ENCODE measurements at regions not wholly inside any gene's neighbourhood (a gene's known extent, or its start where the extent isn't known, plus 50 kb on each side); places are given as distances from the start of the nearest gene placed in this dataset.

DNA sequence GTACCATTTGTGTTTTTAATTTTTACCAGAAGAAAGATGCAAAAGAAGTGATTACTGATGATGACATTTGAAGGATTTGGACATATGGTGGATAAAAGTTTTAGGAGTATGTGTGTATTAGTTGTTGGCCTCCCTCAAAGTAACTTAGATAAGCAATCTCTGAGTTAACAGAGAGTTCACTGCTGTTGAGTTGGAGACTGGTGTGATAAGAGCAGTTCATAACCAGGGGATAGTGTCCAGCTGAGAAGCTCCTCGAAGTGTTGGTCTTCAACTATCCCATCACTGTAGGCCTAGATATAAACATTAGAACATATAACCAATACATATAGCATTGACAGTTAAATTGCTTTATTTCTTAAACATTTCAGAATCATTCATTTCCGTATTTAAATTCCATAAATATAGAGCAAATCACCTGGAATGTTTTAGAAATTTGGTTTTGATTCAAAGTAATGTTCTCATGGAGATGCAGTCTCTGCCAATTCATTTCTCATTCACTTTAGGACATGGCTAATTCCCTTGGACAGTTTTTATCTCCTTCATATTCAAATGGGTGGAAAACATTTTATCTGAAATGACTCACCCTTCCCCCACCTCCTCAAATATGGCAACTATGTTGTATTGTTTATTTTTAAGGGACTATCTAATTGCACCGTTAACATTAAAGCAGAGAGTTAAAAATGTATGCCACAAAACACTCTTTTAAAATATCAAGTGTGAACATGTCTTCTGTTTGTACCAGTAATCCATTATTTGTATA is 136.8 kb upstream of the SLC4A4 start:
- no peaks in the 10 kb centered on the region for H3K27me3 ChIP-seq (ENCODE audit: insufficient read depth in 3 of 3, low read length in 2 of 3)
- DNase-seq, result no peak
- H3K9me3 ChIP-seq, result no peaks in the 10 kb centered on the region
- WGBS, 3 donors, result 86 to 89% (median 87%) methylated on average over 3 of the region's 3 CpGs
- intact Hi-C loops (cut with DNase I), result loop anchor here in 1 of 2 donors (1.0 kb wide), 1 partner anchor 17 kb away; no protein-coding TSS in a partner anchor
- H3K4me3 ChIP-seq, result no peak overlapping the region
- H3K27ac ChIP-seq, result no peak overlapping the region
- peaks cover 3% of the 10 kb centered on the region for H3K4me1 ChIP-seq
- H3K36me3 ChIP-seq (ENCODE audit: insufficient read depth in 1 of 2, low read depth in 1 of 2), result no peaks in the 10 kb centered on the region
- TF ChIP-seq, protein P1, sequence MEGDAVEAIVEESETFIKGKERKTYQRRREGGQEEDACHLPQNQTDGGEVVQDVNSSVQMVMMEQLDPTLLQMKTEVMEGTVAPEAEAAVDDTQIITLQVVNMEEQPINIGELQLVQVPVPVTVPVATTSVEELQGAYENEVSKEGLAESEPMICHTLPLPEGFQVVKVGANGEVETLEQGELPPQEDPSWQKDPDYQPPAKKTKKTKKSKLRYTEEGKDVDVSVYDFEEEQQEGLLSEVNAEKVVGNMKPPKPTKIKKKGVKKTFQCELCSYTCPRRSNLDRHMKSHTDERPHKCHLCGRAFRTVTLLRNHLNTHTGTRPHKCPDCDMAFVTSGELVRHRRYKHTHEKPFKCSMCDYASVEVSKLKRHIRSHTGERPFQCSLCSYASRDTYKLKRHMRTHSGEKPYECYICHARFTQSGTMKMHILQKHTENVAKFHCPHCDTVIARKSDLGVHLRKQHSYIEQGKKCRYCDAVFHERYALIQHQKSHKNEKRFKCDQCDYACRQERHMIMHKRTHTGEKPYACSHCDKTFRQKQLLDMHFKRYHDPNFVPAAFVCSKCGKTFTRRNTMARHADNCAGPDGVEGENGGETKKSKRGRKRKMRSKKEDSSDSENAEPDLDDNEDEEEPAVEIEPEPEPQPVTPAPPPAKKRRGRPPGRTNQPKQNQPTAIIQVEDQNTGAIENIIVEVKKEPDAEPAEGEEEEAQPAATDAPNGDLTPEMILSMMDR (IDR thresholded peaks at IDR 0.05), result no peak
- no peak for ATAC-seq

DNA sequence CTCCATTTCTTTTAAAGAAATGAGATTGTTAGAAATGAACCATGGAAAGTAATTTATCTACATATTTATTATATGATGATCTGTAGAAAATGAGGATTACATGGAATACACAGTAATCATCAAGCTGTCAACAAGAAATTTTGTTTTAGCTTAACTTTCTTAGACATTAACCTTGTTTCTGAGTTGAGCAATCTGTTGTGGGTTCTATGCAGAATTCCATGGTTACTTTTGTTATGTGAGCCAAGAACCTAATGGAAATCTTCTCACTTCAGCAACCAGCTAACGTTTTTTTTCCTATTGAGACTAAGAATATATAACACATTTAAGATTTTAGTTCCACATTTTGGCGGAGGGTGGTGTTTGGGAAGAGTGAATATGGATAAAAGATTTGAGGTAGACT is 136.1 kb upstream of the SLC4A4 start:
- H3K9me3 ChIP-seq, result no peaks in the 10 kb centered on the region
- intact Hi-C loops (cut with DNase I), result loop anchor here in 1 of 2 donors (1.0 kb wide), 1 partner anchor 17 kb away; no protein-coding TSS in a partner anchor
- no peak overlapping the region for H3K4me3 ChIP-seq
- TF ChIP-seq, protein P1 (IDR thresholded peaks at IDR 0.05), result no peak
- no peak overlapping the region for H3K27ac ChIP-seq
- DNase-seq (no peak), ATAC-seq (no peak)
- no peaks in the 10 kb centered on the region for H3K27me3 ChIP-seq (ENCODE audit: insufficient read depth in 3 of 3, low read length in 2 of 3)
- H3K36me3 ChIP-seq (ENCODE audit: insufficient read depth in 1 of 2, low read depth in 1 of 2), result no peaks in the 10 kb centered on the region
- 60 to 68% (median 62%) methylated on average over 2 of the region's 2 CpGs for WGBS, 3 donors
- H3K4me1 ChIP-seq, result peaks cover 3% of the 10 kb centered on the region

DNA sequence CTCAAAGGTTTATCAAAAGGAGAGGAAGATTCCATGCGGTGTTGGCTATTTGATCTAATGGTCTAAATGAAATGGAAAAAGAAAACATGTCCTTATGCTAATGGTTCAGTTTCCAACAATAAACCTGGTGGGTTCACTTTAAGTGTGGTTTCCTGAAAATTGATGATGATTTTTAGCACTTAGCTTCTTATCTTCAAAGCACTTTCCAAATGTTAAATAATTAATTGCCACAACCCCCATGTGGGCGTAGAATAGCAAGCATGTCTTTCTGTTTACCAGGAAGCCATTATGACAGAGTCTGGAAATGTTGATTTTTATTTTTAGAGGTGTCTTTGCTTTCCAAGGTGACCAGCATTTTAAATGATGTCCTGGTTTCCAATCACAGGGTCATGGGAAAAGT is 134.8 kb upstream of the SLC4A4 start:
- no peak for DNase-seq
- Histone ChIP-seq H3K4me3 (no peak overlapping the region), H3K27me3 (ENCODE audit: insufficient read depth in 3 of 3, low read length in 2 of 3) (no peaks in the 10 kb centered on the region), H3K36me3 (ENCODE audit: insufficient read depth in 1 of 2, low read depth in 1 of 2) (no peaks in the 10 kb centered on the region), H3K27ac (no peak overlapping the region), H3K9me3 (no peaks in the 10 kb centered on the region), H3K4me1 (peaks cover 5% of the 10 kb centered on the region)
- 66 to 92% (median 88%) methylated on average over 2 of the region's 2 CpGs for WGBS, 3 donors
- intact Hi-C loops (cut with DNase I), result no loop called here
- no peak for ATAC-seq
- TF ChIP-seq, protein P1 (IDR thresholded peaks at IDR 0.05), result no peak

DNA sequence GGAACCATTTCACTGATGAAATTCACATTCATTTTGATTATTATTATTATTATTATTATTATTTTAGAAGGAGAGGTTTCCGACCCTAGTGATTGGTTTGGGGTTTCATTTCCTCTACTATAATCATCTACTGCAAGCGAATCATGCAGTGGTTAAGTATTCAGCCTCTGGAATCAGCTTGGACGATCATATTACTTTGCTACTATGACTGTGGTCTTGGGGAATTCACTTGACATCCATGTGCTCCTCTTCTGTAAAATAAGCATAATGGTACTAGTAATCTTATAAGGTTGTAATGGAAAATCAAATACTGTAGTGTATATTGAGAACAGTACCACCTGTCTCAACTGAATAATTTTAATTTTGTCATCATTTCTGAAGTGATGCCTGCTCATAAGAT is 132.1 kb upstream of the SLC4A4 start:
- Histone ChIP-seq H3K27ac (no peak overlapping the region), H3K9me3 (no peaks in the 10 kb centered on the region), H3K27me3 (ENCODE audit: insufficient read depth in 3 of 3, low read length in 2 of 3) (no peaks in the 10 kb centered on the region), H3K36me3 (ENCODE audit: insufficient read depth in 1 of 2, low read depth in 1 of 2) (no peaks in the 10 kb centered on the region), H3K4me1 (peaks cover 11% of the 10 kb centered on the region), H3K4me3 (no peak overlapping the region)
- WGBS, 3 donors, result 62 to 83% (median 64%) methylated on average over 3 of the region's 3 CpGs
- DNase-seq, result no peak
- TF ChIP-seq, protein P1 (IDR thresholded peaks at IDR 0.05), result no peak
- intact Hi-C loops (cut with DNase I), result loop anchor here in 1 of 2 donors (1.0 kb wide), 1 partner anchor 22 kb away; no protein-coding TSS in a partner anchor
- ATAC-seq, result no peak

DNA sequence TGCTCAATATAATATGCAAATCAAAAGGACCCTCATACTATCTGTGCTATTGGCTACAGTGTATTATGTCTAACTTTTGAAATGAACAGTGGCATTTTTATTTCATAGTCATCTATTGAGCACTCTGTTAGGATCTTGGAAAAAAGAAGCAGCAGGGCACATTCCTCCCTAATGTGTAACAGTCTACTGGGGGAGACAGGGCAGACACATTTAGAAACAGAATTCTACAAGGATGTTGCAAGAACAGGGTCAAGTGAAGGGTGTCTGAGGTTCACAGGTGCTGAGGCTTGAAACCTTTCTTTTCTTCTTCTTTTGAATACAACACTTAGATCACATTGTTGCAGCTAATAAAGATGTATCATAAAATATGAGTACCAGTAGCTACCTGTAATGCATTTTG is 129.7 kb upstream of the SLC4A4 start:
- no peak overlapping the region for H3K27ac ChIP-seq
- H3K4me3 ChIP-seq, result no peak overlapping the region
- TF ChIP-seq, protein P1 (IDR thresholded peaks at IDR 0.05), result no peak
- H3K9me3 ChIP-seq, result no peaks in the 10 kb centered on the region
- DNase-seq (no peak), ATAC-seq (peak; percentile 61 to 78 (median 77))
- peaks cover 11% of the 10 kb centered on the region for H3K4me1 ChIP-seq
- no peaks in the 10 kb centered on the region for H3K36me3 ChIP-seq (ENCODE audit: insufficient read depth in 1 of 2, low read depth in 1 of 2)
- intact Hi-C loops (cut with DNase I), result no loop called here
- no peaks in the 10 kb centered on the region for H3K27me3 ChIP-seq (ENCODE audit: insufficient read depth in 3 of 3, low read length in 2 of 3)
